ENCODE measurements at regions not wholly inside any gene's neighbourhood (a gene's known extent, or its start where the extent isn't known, plus 50 kb on each side); places are given as distances from the start of the nearest gene placed in this dataset.

DNA sequence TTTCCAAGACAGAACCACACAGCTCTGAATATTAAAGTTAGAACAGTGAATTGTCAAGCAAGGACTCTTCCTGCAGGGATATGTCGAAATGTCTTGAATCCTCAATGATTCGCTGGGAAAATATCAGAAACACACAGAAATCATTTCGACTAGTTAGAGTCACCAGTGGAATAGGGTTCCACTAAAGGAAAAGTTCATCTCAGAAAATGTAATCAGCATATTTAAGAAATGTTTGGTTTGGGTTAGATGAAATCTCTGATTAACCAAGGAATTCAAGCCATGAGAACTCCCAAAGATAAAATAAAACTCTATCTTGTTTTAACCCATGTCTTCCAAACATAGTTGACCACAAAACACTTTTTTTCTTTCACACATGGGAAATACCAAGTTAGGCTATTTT lies 621.0 kb upstream of the NRSN1 start:
- no peaks in the 10 kb centered on the region for H3K4me1 ChIP-seq
- no peak overlapping the region for H3K4me3 ChIP-seq
- H3K27ac ChIP-seq, result no peak overlapping the region
- POLR2A ChIA-PET, result no interaction called here
- no peak for TF ChIP-seq NR3C1 (IDR thresholded peaks at IDR 0.05)
- no peak for TF ChIP-seq ZSCAN20 (CRISPR knock-in tag; IDR thresholded peaks at IDR 0.05)
- TF ChIP-seq, protein P1, sequence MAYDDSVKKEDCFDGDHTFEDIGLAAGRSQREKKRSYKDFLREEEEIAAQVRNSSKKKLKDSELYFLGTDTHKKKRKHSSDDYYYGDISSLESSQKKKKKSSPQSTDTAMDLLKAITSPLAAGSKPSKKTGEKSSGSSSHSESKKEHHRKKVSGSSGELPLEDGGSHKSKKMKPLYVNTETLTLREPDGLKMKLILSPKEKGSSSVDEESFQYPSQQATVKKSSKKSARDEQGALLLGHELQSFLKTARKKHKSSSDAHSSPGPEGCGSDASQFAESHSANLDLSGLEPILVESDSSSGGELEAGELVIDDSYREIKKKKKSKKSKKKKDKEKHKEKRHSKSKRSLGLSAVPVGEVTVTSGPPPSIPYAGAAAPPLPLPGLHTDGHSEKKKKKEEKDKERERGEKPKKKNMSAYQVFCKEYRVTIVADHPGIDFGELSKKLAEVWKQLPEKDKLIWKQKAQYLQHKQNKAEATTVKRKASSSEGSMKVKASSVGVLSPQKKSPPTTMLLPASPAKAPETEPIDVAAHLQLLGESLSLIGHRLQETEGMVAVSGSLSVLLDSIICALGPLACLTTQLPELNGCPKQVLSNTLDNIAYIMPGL (CRISPR knock-in tag; IDR thresholded peaks at IDR 0.05; ENCODE audit: borderline replicate concordance), result no peak
- TF ChIP-seq, protein P2, sequence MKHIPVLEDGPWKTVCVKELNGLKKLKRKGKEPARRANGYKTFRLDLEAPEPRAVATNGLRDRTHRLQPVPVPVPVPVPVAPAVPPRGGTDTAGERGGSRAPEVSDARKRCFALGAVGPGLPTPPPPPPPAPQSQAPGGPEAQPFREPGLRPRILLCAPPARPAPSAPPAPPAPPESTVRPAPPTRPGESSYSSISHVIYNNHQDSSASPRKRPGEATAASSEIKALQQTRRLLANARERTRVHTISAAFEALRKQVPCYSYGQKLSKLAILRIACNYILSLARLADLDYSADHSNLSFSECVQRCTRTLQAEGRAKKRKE (CRISPR knock-in tag; IDR thresholded peaks at IDR 0.05; ENCODE audit: low read depth), result no peak
- no peak for TF ChIP-seq HDAC2 (IDR thresholded peaks at IDR 0.05)
- no peak for TF ChIP-seq FOSB (CRISPR knock-in tag; IDR thresholded peaks at IDR 0.05)
- no peak for TF ChIP-seq PHF8 (IDR thresholded peaks at IDR 0.05; ENCODE audit: borderline replicate concordance, low read depth)
- TF ChIP-seq, protein P3, sequence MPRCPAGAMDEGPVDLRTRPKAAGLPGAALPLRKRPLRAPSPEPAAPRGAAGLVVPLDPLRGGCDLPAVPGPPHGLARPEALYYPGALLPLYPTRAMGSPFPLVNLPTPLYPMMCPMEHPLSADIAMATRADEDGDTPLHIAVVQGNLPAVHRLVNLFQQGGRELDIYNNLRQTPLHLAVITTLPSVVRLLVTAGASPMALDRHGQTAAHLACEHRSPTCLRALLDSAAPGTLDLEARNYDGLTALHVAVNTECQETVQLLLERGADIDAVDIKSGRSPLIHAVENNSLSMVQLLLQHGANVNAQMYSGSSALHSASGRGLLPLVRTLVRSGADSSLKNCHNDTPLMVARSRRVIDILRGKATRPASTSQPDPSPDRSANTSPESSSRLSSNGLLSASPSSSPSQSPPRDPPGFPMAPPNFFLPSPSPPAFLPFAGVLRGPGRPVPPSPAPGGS (IDR thresholded peaks at IDR 0.05), result no peak
- TF ChIP-seq, protein P4, sequence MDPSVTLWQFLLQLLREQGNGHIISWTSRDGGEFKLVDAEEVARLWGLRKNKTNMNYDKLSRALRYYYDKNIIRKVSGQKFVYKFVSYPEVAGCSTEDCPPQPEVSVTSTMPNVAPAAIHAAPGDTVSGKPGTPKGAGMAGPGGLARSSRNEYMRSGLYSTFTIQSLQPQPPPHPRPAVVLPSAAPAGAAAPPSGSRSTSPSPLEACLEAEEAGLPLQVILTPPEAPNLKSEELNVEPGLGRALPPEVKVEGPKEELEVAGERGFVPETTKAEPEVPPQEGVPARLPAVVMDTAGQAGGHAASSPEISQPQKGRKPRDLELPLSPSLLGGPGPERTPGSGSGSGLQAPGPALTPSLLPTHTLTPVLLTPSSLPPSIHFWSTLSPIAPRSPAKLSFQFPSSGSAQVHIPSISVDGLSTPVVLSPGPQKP (IDR thresholded peaks at IDR 0.05; ENCODE audit: low read depth, low read length), result no peak
- TF ChIP-seq PBX3 (IDR thresholded peaks at IDR 0.05), result no peak
- no peak for TF ChIP-seq JUN (IDR thresholded peaks at IDR 0.05)
- no peak for TF ChIP-seq EHMT2 (IDR thresholded peaks at IDR 0.05; ENCODE audit: low read depth)
- no peak for TF ChIP-seq JUNB (IDR thresholded peaks at IDR 0.05)
- FAIRE-seq (no peak), ATAC-seq (no peak), DNase-seq (ENCODE audit: low read depth in 1 of 2, low spot score in 1 of 2) (no peak)
- WGBS (ENCODE audit: missing lambda C conversion rate), result 6% methylated on average over 3 of the region's 3 CpGs
- CTCF ChIA-PET, result no interaction called here
- no peak overlapping the region for H3K4me2 ChIP-seq
- H3K9me3 ChIP-seq, result no peaks in the 10 kb centered on the region

GRCh38 chr6:23510778-23511510 lies 615.1 kb upstream of the NRSN1 start:
- ChIA-PET POLR2A (no interaction called here), CTCF (no interaction called here)
- H3K4me2 ChIP-seq, result no peak overlapping the region
- TF ChIP-seq HOXB5 (CRISPR knock-in tag; IDR thresholded peaks at IDR 0.05), result no peak
- TF ChIP-seq KDM5A (IDR thresholded peaks at IDR 0.05), result no peak
- no peak for TF ChIP-seq NFE2L2 (conservative IDR thresholded peaks at IDR 0.05; ENCODE audit: low read length)
- TF ChIP-seq TP53 (CRISPR knock-in tag; IDR thresholded peaks at IDR 0.05), result no peak
- TF ChIP-seq, protein P1 (CRISPR knock-in tag; IDR thresholded peaks at IDR 0.05; ENCODE audit: borderline replicate concordance), result no peak
- TF ChIP-seq ZSCAN20 (CRISPR knock-in tag; IDR thresholded peaks at IDR 0.05), result no peak
- TF ChIP-seq MYC (IDR thresholded peaks at IDR 0.05; ENCODE audit: borderline replicate concordance, low read length), result no peak
- no peak for TF ChIP-seq TFCP2L1 (CRISPR knock-in tag; IDR thresholded peaks at IDR 0.05)
- TF ChIP-seq, protein P5, sequence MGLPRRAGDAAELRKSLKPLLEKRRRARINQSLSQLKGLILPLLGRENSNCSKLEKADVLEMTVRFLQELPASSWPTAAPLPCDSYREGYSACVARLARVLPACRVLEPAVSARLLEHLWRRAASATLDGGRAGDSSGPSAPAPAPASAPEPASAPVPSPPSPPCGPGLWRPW (IDR thresholded peaks at IDR 0.05), result no peak
- TF ChIP-seq, protein P2 (CRISPR knock-in tag; IDR thresholded peaks at IDR 0.05; ENCODE audit: low read depth), result no peak
- no peak for TF ChIP-seq RARB (CRISPR knock-in tag; IDR thresholded peaks at IDR 0.05)
- TF ChIP-seq HEYL (CRISPR knock-in tag; IDR thresholded peaks at IDR 0.05), result no peak
- H3K4me3 ChIP-seq, result no peak overlapping the region
- DNase-seq (ENCODE audit: low read depth in 1 of 2, low spot score in 1 of 2) (no peak), ATAC-seq (no peak), FAIRE-seq (no peak)
- H3K4me1 ChIP-seq, result no peaks in the 10 kb centered on the region
- WGBS (ENCODE audit: missing lambda C conversion rate), result 10% methylated on average over 2 of the region's 2 CpGs
- H3K27ac ChIP-seq, result no peak overlapping the region
- H3K9me3 ChIP-seq, result no peaks in the 10 kb centered on the region

All from A549 (cell line).